ENCODE measurements at regions not wholly inside any gene's neighbourhood (a gene's known extent, or its start where the extent isn't known, plus 50 kb on each side); places are given as distances from the start of the nearest gene placed in this dataset.

DNA sequence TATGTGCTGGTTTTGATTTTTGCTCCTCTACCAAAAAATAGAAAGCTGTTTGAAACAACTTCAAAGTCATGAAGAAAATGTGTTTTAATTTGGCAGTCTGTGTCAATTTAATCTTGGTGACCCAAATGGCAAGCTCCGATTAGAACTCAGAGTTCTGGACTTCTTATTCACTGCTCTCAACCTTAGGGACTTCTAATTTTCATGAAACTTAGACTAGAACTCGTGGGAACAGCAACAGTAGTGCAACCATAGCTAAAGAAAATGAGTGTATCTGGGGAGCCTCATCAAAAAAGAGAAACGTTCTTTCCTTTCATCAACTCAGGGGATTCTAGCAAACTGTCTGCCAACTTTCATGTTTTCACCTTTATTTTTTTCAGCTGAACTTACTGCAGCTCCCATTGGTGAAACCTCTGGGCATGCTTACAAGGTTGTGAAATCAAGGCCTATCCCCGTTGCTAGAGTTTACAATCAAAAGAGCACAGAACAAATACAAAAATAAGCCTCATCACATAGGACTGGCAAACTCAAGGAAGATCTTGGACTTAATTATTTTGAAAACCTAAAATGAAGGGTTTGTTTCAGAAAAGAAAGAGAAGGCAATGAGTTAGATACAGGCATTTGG, 114.0 kb upstream of the HSF2 start:
- H4K20me1 ChIP-seq (ENCODE audit: insufficient read depth), result no peaks in the 10 kb centered on the region
- no peak overlapping the region for H2AFZ ChIP-seq
- H3K4me1 ChIP-seq (ENCODE audit: insufficient read depth), result no peaks in the 10 kb centered on the region
- no peaks in the 10 kb centered on the region for H3K79me2 ChIP-seq (ENCODE audit: insufficient read depth)
- H3K9me3 ChIP-seq (ENCODE audit: low read depth), result no peaks in the 10 kb centered on the region
- WGBS, 2 experiments (ENCODE audit: low coverage in 1 of 2, low lambda C conversion rate in 2 of 2, missing lambda C conversion rate in 2 of 2), result 23 to 25% methylated on average over 4 of the region's 4 CpGs
- TF ChIP-seq EZH2 (IDR thresholded peaks at IDR 0.05; ENCODE audit: insufficient read depth, poor library complexity, severe bottlenecking), result no peak
- TF ChIP-seq EZH2phosphoT487 (IDR thresholded peaks at IDR 0.05; ENCODE audit: insufficient read depth, low read depth), result no peak
- no peaks in the 10 kb centered on the region for H3K36me3 ChIP-seq (ENCODE audit: low read depth)
- H3K4me2 ChIP-seq (ENCODE audit: unreplicated experiment), result no peak overlapping the region
- H3K27ac ChIP-seq, result no peak overlapping the region
- H3F3A ChIP-seq (ENCODE audit: insufficient read depth), result no peaks in the 10 kb centered on the region
- H3K9ac ChIP-seq, result no peak overlapping the region
- H3K4me3 ChIP-seq, result no peak overlapping the region
- no peaks in the 10 kb centered on the region for H3K27me3 ChIP-seq (replicated peaks; ENCODE audit: insufficient read depth)
- no peak for DNase-seq
- in situ Hi-C loops (cut with MboI), result no loop called here
- H3K9me2 ChIP-seq (ENCODE audit: insufficient read depth), result no peaks in the 10 kb centered on the region

DNA sequence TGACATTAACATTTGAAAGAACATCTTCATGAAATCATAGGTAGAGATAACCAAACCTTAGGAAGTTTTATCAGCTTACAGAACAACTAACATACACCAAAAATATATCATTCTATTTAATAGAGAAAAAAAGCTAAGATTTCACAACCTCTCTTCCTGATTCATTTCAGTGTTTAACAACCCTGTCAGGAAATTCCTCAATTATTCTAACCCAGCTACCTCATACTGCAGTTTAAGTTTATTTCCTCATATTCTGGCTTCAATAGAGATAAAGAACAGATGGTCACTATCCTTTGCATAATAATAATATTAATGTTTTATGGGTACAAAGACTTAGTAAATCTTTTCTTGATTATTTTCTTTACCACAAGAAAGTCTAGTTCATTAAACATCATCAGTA, 112.9 kb upstream of the HSF2 start:
- no peaks in the 10 kb centered on the region for H3F3A ChIP-seq (ENCODE audit: insufficient read depth)
- H4K20me1 ChIP-seq (ENCODE audit: insufficient read depth), result no peaks in the 10 kb centered on the region
- no peaks in the 10 kb centered on the region for H3K9me2 ChIP-seq (ENCODE audit: insufficient read depth)
- H3K9ac ChIP-seq, result no peak overlapping the region
- H3K27ac ChIP-seq, result no peak overlapping the region
- no peaks in the 10 kb centered on the region for H3K4me1 ChIP-seq (ENCODE audit: insufficient read depth)
- DNase-seq, result peak; percentile 42
- no peaks in the 10 kb centered on the region for H3K79me2 ChIP-seq (ENCODE audit: insufficient read depth)
- TF ChIP-seq EZH2phosphoT487 (IDR thresholded peaks at IDR 0.05; ENCODE audit: insufficient read depth, low read depth) (no peak), EZH2 (IDR thresholded peaks at IDR 0.05; ENCODE audit: insufficient read depth, poor library complexity, severe bottlenecking) (no peak)
- no peaks in the 10 kb centered on the region for H3K27me3 ChIP-seq (replicated peaks; ENCODE audit: insufficient read depth)
- no peak overlapping the region for H3K4me2 ChIP-seq (ENCODE audit: unreplicated experiment)
- no peaks in the 10 kb centered on the region for H3K36me3 ChIP-seq (ENCODE audit: low read depth)
- in situ Hi-C loops (cut with MboI), result no loop called here
- H2AFZ ChIP-seq, result no peak overlapping the region
- H3K9me3 ChIP-seq (ENCODE audit: low read depth), result no peaks in the 10 kb centered on the region
- H3K4me3 ChIP-seq, result no peak overlapping the region

- Histone ChIP-seq H3K27ac (no peak overlapping the region), H3K9me2 (ENCODE audit: insufficient read depth) (no peaks in the 10 kb centered on the region), H4K20me1 (ENCODE audit: insufficient read depth) (no peaks in the 10 kb centered on the region), H3K9me3 (ENCODE audit: low read depth) (no peaks in the 10 kb centered on the region), H3K4me2 (ENCODE audit: unreplicated experiment) (no peak overlapping the region), H3K36me3 (ENCODE audit: low read depth) (no peaks in the 10 kb centered on the region), H3F3A (ENCODE audit: insufficient read depth) (no peaks in the 10 kb centered on the region), H3K9ac (no peak overlapping the region), H3K4me3 (no peak overlapping the region), H3K4me1 (ENCODE audit: insufficient read depth) (no peaks in the 10 kb centered on the region), H2AFZ (no peak overlapping the region), H3K79me2 (ENCODE audit: insufficient read depth) (no peaks in the 10 kb centered on the region), H3K27me3 (replicated peaks; ENCODE audit: insufficient read depth) (no peaks in the 10 kb centered on the region)
- in situ Hi-C loops (cut with MboI), result no loop called here
- no peak for TF ChIP-seq EZH2phosphoT487 (IDR thresholded peaks at IDR 0.05; ENCODE audit: insufficient read depth, low read depth)
- no peak for TF ChIP-seq EZH2 (IDR thresholded peaks at IDR 0.05; ENCODE audit: insufficient read depth, poor library complexity, severe bottlenecking)
- WGBS, 2 experiments (ENCODE audit: low coverage in 1 of 2, low lambda C conversion rate in 2 of 2, missing lambda C conversion rate in 2 of 2), result 84 to 85% methylated on average over 4 of the region's 4 CpGs
- peak; percentile 42 for DNase-seq
Observed at GRCh38 chr6:122289762-122290539, 109.5 kb upstream of the HSF2 start.

DNA sequence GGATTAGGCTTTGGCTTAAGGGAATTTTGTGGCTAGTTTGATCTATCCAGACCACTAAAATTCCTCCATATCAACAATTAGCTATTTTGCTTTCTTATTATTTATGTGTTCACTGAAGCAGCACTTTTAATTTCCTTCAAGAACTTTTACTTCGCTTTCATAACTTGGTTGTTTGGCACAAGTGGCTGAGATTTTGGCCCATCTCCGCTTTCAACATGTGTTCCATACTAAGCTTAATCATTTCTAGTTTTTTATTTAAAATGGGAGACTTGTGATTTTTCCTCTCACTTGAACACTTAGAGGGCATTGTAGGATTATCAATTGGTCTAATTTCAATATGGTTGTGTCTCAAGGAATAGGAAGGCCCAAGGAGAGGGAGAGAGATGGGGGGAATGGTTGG, 102.4 kb upstream of the HSF2 start:
- Histone ChIP-seq H3K27ac (no peak overlapping the region), H3K9me2 (ENCODE audit: insufficient read depth) (no peaks in the 10 kb centered on the region), H3F3A (ENCODE audit: insufficient read depth) (no peaks in the 10 kb centered on the region), H4K20me1 (ENCODE audit: insufficient read depth) (no peaks in the 10 kb centered on the region), H3K79me2 (ENCODE audit: insufficient read depth) (no peaks in the 10 kb centered on the region), H3K9me3 (ENCODE audit: low read depth) (no peaks in the 10 kb centered on the region), H3K4me1 (ENCODE audit: insufficient read depth) (no peaks in the 10 kb centered on the region), H3K9ac (no peak overlapping the region), H3K4me3 (no peak overlapping the region), H3K4me2 (ENCODE audit: unreplicated experiment) (no peak overlapping the region), H3K36me3 (ENCODE audit: low read depth) (no peaks in the 10 kb centered on the region), H2AFZ (no peak overlapping the region), H3K27me3 (replicated peaks; ENCODE audit: insufficient read depth) (no peaks in the 10 kb centered on the region)
- in situ Hi-C loops (cut with MboI), result no loop called here
- TF ChIP-seq EZH2 (IDR thresholded peaks at IDR 0.05; ENCODE audit: insufficient read depth, poor library complexity, severe bottlenecking) (no peak), EZH2phosphoT487 (IDR thresholded peaks at IDR 0.05; ENCODE audit: insufficient read depth, low read depth) (no peak)
- DNase-seq, result no peak
- WGBS, 2 experiments (ENCODE audit: low coverage in 1 of 2, low lambda C conversion rate in 2 of 2, missing lambda C conversion rate in 2 of 2), result 13 to 15% methylated on average over 2 of the region's 2 CpGs
